ENCODE measurements at regions not wholly inside any gene's neighbourhood (a gene's known extent, or its start where the extent isn't known, plus 50 kb on each side); places are given as distances from the start of the nearest gene placed in this dataset.

GRCh38 chr12:111122458-111122878, 202.1 kb upstream of the MYL2 start (continued):
- no peak for TF ChIP-seq ZNF133 (tag by site-specific recombination; IDR thresholded peaks at IDR 0.05)
- peak; percentile 62; the same call in 1 of the 2 replicates for TF ChIP-seq ZBTB17 (tag by site-specific recombination; IDR thresholded peaks at IDR 0.05)
- TF ChIP-seq ZNF335 (tag by site-specific recombination; conservative IDR thresholded peaks at IDR 0.05): no peak
- no peak for TF ChIP-seq GLI4 (tag by site-specific recombination; IDR thresholded peaks at IDR 0.05)
- TF ChIP-seq ZSCAN23 (tag by site-specific recombination; IDR thresholded peaks at IDR 0.05): no peak
- peak; percentile 57; the same call in 1 of the 2 replicates for TF ChIP-seq IKZF3 (tag by site-specific recombination; IDR thresholded peaks at IDR 0.05)
- TF ChIP-seq ZBTB8A (tag by site-specific recombination; IDR thresholded peaks at IDR 0.05): no peak
- no peak for TF ChIP-seq ZNF24 (tag by site-specific recombination; IDR thresholded peaks at IDR 0.05)
- 0 out of 2 replicates have a peak, but pooled peaks have one; percentile 33 for TF ChIP-seq MEIS1 (CRISPR knock-in tag; IDR thresholded peaks at IDR 0.05; ENCODE audit: borderline replicate concordance)
- no peak for TF ChIP-seq ZNF544 (tag by site-specific recombination; IDR thresholded peaks at IDR 0.05)
- TF ChIP-seq, protein P1, sequence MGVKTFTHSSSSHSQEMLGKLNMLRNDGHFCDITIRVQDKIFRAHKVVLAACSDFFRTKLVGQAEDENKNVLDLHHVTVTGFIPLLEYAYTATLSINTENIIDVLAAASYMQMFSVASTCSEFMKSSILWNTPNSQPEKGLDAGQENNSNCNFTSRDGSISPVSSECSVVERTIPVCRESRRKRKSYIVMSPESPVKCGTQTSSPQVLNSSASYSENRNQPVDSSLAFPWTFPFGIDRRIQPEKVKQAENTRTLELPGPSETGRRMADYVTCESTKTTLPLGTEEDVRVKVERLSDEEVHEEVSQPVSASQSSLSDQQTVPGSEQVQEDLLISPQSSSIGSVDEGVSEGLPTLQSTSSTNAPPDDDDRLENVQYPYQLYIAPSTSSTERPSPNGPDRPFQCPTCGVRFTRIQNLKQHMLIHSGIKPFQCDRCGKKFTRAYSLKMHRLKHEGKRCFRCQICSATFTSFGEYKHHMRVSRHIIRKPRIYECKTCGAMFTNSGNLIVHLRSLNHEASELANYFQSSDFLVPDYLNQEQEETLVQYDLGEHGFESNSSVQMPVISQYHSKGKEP (tag by site-specific recombination; IDR thresholded peaks at IDR 0.05): peak; percentile 91
- TF ChIP-seq ZNF792 (tag by site-specific recombination; IDR thresholded peaks at IDR 0.05): no peak
- TF ChIP-seq ZFP3 (tag by site-specific recombination; IDR thresholded peaks at IDR 0.05; ENCODE audit: low read depth): no peak
- TF ChIP-seq ZNF555 (tag by site-specific recombination; conservative IDR thresholded peaks at IDR 0.05): no peak
- TF ChIP-seq ZBTB11 (tag by site-specific recombination; conservative IDR thresholded peaks at IDR 0.05; ENCODE audit: low read depth): no peak
- no peak for TF ChIP-seq RBAK (tag by site-specific recombination; IDR thresholded peaks at IDR 0.05)
- TF ChIP-seq KLF7 (tag by site-specific recombination; IDR thresholded peaks at IDR 0.05; ENCODE audit: borderline replicate concordance): no peak
- TF ChIP-seq ZNF311 (tag by site-specific recombination; IDR thresholded peaks at IDR 0.05; ENCODE audit: borderline replicate concordance): no peak
- TF ChIP-seq, protein P2, sequence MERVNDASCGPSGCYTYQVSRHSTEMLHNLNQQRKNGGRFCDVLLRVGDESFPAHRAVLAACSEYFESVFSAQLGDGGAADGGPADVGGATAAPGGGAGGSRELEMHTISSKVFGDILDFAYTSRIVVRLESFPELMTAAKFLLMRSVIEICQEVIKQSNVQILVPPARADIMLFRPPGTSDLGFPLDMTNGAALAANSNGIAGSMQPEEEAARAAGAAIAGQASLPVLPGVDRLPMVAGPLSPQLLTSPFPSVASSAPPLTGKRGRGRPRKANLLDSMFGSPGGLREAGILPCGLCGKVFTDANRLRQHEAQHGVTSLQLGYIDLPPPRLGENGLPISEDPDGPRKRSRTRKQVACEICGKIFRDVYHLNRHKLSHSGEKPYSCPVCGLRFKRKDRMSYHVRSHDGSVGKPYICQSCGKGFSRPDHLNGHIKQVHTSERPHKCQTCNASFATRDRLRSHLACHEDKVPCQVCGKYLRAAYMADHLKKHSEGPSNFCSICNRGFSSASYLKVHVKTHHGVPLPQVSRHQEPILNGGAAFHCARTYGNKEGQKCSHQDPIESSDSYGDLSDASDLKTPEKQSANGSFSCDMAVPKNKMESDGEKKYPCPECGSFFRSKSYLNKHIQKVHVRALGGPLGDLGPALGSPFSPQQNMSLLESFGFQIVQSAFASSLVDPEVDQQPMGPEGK (tag by site-specific recombination; IDR thresholded peaks at IDR 0.05): no peak
- no peak for TF ChIP-seq ZNF629 (tag by site-specific recombination; IDR thresholded peaks at IDR 0.05)
- no peak for TF ChIP-seq MYNN (tag by site-specific recombination; IDR thresholded peaks at IDR 0.05; ENCODE audit: borderline replicate concordance)
- TF ChIP-seq ZNF274 (IDR thresholded peaks at IDR 0.05; ENCODE audit: low read length): no peak
- TF ChIP-seq ZNF274 (tag by site-specific recombination; IDR thresholded peaks at IDR 0.05; ENCODE audit: borderline replicate concordance): no peak
- TF ChIP-seq ZNF670 (tag by site-specific recombination; IDR thresholded peaks at IDR 0.05; ENCODE audit: low read depth): no peak
- peak; percentile 97 for TF ChIP-seq TCF7L2 (IDR thresholded peaks at IDR 0.05; ENCODE audit: borderline replicate concordance, low read depth, low read length)
- no peak for TF ChIP-seq ZSCAN5A (tag by site-specific recombination; IDR thresholded peaks at IDR 0.05)
- TF ChIP-seq ELK4 (IDR thresholded peaks at IDR 0.05; ENCODE audit: borderline replicate concordance, low read depth, low read length): no peak
- peak; percentile 10; the same call in 1 of the 2 replicates for TF ChIP-seq PRDM10 (tag by site-specific recombination; IDR thresholded peaks at IDR 0.05)

Data from HEK293 (cell line).